ENCODE measurements at regions not wholly inside any gene's neighbourhood (a gene's known extent, or its start where the extent isn't known, plus 50 kb on each side); places are given as distances from the start of the nearest gene placed in this dataset.

DNA sequence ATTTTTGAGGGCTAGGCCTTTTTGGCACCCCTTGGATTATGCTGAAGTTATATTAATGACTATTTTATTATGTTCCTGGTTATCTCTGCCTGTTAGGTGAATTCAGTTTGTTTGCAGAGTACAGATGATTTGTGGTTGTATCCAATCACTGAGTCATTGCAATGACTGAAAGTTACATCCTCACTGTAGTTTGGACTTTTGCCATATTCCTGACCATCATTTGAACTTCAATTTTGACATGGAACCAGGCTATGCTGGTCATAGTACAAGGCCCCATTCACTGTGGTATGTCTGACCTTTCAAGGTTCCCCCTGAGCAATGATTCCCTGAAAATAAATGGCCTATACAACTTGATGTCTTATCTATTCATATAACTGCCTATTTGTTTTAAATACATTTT lies 621.0 kb downstream of the CCER1 start:
- Mint-ChIP-seq H3K9me3 (no peaks in the 10 kb centered on the region), H3K36me3 (ENCODE audit: insufficient read depth in 1 of 3, low read depth in 3 of 3) (no peaks in the 10 kb centered on the region), H3K27ac (no peak overlapping the region), H3K4me1 (peaks cover 8 to 11% of the 10 kb centered on the region in 2 experiments), H3K27me3 (ENCODE audit: low read depth) (peaks cover 40% of the 10 kb centered on the region), H3K4me3 (no peak overlapping the region)
- H3K79me1 ChIP-seq (ENCODE audit: insufficient read depth, low read depth, low read length, poor library complexity, severe bottlenecking) = no peaks in the 10 kb centered on the region
- H2BK5ac ChIP-seq (ENCODE audit: insufficient read length, low read length) = no peak overlapping the region
- no peak overlapping the region for H3K23ac ChIP-seq (ENCODE audit: insufficient read length, low read depth, low read length)
- no peak overlapping the region for H2BK20ac ChIP-seq (ENCODE audit: low read depth, low read length, poor library complexity, severe bottlenecking)
- no peak overlapping the region for H2BK12ac ChIP-seq (ENCODE audit: insufficient read length, low read depth, low read length)
- H3T11ph ChIP-seq (ENCODE audit: low read length) = no peak overlapping the region
- H2AFZ ChIP-seq (ENCODE audit: low read length) = no peak overlapping the region
- no peak overlapping the region for H2BK15ac ChIP-seq (ENCODE audit: low read depth, low read length)
- DNase-seq = no peak
- H3K27ac ChIP-seq (ENCODE audit: insufficient read length, low read depth, low read length) = no peak overlapping the region
- TF ChIP-seq, protein P1, sequence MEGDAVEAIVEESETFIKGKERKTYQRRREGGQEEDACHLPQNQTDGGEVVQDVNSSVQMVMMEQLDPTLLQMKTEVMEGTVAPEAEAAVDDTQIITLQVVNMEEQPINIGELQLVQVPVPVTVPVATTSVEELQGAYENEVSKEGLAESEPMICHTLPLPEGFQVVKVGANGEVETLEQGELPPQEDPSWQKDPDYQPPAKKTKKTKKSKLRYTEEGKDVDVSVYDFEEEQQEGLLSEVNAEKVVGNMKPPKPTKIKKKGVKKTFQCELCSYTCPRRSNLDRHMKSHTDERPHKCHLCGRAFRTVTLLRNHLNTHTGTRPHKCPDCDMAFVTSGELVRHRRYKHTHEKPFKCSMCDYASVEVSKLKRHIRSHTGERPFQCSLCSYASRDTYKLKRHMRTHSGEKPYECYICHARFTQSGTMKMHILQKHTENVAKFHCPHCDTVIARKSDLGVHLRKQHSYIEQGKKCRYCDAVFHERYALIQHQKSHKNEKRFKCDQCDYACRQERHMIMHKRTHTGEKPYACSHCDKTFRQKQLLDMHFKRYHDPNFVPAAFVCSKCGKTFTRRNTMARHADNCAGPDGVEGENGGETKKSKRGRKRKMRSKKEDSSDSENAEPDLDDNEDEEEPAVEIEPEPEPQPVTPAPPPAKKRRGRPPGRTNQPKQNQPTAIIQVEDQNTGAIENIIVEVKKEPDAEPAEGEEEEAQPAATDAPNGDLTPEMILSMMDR (conservative IDR thresholded peaks at IDR 0.05) = no peak
- H4K5ac ChIP-seq (ENCODE audit: insufficient read length, low read depth, low read length) = no peak overlapping the region
- no peaks in the 10 kb centered on the region for H3K23me2 ChIP-seq (ENCODE audit: insufficient read length, low read depth, low read length, poor library complexity, severe bottlenecking)
- no peak overlapping the region for H3K14ac ChIP-seq (ENCODE audit: insufficient read depth, low read length)
- no peak overlapping the region for H3K18ac ChIP-seq (ENCODE audit: insufficient read length, low read depth, low read length)
- H3K79me2 ChIP-seq (ENCODE audit: insufficient read depth, low read length) = no peaks in the 10 kb centered on the region
- no peaks in the 10 kb centered on the region; the same call in 1 of the 2 replicates for H3K27me3 ChIP-seq (ENCODE audit: insufficient read depth, low read length)
- no peaks in the 10 kb centered on the region for H3K9me3 ChIP-seq (ENCODE audit: control insufficient read depth, low read depth, low read length)
- no peak overlapping the region for H2AK5ac ChIP-seq (ENCODE audit: insufficient read length, low read length)
- H3K4me1 ChIP-seq (ENCODE audit: insufficient read depth, low read length) = no peaks in the 10 kb centered on the region
- H3K4ac ChIP-seq (ENCODE audit: low read depth, low read length) = no peak overlapping the region
- no peak overlapping the region for H3K4me2 ChIP-seq (ENCODE audit: insufficient read depth, insufficient read length, low read length)
- H4K20me1 ChIP-seq (ENCODE audit: control insufficient read depth, insufficient read depth, insufficient read length) = no peaks in the 10 kb centered on the region
- H2BK120ac ChIP-seq (ENCODE audit: low read depth, low read length, poor library complexity, severe bottlenecking) = no peak overlapping the region
- no peak overlapping the region for H4K91ac ChIP-seq (ENCODE audit: insufficient read length, low read depth, low read length)
- no peak overlapping the region for H3K9ac ChIP-seq (ENCODE audit: extremely low read depth, insufficient read length, low read length)
- no peak overlapping the region for H3K56ac ChIP-seq (ENCODE audit: insufficient read length, low read depth, low read length)
- no peak overlapping the region for H4K8ac ChIP-seq (replicated peaks; ENCODE audit: insufficient read length, low read depth, low read length)

Measured in H9 (cell line).